ENCODE measurements at regions not wholly inside any gene's neighbourhood (a gene's known extent, or its start where the extent isn't known, plus 50 kb on each side); places are given as distances from the start of the nearest gene placed in this dataset.

GRCh38 chr1:30603081-30603858 is 120.1 kb downstream of the MATN1 start:
- H3K27me3 ChIP-seq, result no peaks in the 10 kb centered on the region
- H3K4me1 ChIP-seq, result no peaks in the 10 kb centered on the region
- no peak for DNase-seq (ENCODE audit: low spot score in 2 of 2)
- 70 to 79% methylated on average over 7 of the region's 7 CpGs for WGBS, 2 donors
- H3K4me3 ChIP-seq, result no peak overlapping the region
- TF ChIP-seq EP300 (IDR thresholded peaks at IDR 0.05) (no peak), POLR2A (IDR thresholded peaks at IDR 0.05) (no peak)
- TF ChIP-seq, protein P1, sequence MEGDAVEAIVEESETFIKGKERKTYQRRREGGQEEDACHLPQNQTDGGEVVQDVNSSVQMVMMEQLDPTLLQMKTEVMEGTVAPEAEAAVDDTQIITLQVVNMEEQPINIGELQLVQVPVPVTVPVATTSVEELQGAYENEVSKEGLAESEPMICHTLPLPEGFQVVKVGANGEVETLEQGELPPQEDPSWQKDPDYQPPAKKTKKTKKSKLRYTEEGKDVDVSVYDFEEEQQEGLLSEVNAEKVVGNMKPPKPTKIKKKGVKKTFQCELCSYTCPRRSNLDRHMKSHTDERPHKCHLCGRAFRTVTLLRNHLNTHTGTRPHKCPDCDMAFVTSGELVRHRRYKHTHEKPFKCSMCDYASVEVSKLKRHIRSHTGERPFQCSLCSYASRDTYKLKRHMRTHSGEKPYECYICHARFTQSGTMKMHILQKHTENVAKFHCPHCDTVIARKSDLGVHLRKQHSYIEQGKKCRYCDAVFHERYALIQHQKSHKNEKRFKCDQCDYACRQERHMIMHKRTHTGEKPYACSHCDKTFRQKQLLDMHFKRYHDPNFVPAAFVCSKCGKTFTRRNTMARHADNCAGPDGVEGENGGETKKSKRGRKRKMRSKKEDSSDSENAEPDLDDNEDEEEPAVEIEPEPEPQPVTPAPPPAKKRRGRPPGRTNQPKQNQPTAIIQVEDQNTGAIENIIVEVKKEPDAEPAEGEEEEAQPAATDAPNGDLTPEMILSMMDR (IDR thresholded peaks at IDR 0.05), result no peak
- no peaks in the 10 kb centered on the region for H3K9me3 ChIP-seq
- H3K36me3 ChIP-seq, result no peaks in the 10 kb centered on the region
- H3K27ac ChIP-seq, result no peak overlapping the region

DNA sequence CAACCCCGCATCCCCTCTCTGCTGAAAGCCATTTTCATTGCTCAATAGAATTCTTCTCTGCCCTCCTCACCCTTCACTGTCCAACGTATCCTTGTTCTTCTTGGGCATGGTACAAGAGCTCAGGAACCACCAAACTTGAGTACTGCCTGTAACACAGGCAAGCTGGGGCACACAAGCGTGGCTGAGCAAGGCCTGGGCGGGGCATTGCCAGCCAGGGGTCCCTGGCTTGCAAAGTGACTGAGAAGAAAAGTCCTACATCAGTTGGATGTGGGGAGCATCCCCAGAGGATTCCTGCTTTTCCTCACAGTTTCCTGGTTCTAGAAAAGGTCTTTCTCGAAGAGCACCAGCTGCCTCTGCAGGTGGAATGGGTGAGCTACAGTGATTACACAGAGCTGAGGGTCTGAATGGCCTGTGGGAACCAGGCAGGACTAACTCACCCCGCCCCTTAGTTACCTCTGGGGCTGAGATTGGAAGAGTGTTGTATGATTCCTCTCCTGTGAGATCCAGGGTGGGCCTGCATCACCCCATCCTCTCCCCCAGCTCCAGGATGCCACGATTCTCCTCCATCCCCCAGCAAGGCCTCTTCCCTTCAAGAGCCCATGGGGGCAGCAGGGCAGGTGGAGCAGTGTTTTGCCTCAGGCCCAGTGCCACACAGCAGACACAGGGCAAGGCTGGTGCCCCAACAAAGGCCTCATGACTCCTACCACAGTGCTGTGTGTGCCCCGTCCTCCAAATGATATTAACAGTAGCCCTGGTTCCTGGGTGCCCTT is 121.9 kb downstream of the MATN1 start:
- H3K27me3 ChIP-seq, result no peaks in the 10 kb centered on the region

DNA sequence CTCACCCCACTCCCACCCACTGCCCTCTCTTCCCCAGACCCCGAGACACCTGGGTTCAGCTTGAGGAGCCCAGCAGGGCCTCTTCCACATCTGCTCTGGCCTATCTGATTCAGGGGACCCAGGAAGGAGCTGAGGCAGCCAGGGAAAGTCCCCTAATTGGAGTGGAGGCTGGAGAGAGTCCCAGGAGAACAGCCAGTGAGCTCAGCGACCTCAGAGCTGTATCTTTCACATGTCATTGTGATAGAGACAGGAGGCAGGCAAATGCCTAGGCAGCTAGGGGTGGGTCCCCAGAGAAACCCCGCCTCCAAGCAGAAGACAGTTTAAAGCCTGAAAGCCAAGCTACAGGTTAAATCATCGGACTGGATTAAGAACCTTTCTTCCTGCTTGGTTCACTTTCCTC is 122.7 kb downstream of the MATN1 start:
- WGBS, 2 donors, result 78 to 86% methylated on average over 4 of the region's 4 CpGs
- H3K4me1 ChIP-seq, result no peaks in the 10 kb centered on the region
- no peaks in the 10 kb centered on the region for H3K27me3 ChIP-seq
- no peak overlapping the region for H3K27ac ChIP-seq
- no peak for DNase-seq (ENCODE audit: low spot score in 2 of 2)
- H3K4me3 ChIP-seq, result no peak overlapping the region
- H3K36me3 ChIP-seq, result no peaks in the 10 kb centered on the region
- no peaks in the 10 kb centered on the region for H3K9me3 ChIP-seq
- TF ChIP-seq, protein P1 (IDR thresholded peaks at IDR 0.05), result no peak
- TF ChIP-seq POLR2A (IDR thresholded peaks at IDR 0.05) (no peak), EP300 (IDR thresholded peaks at IDR 0.05) (no peak)

More for the DNA sequence above, 121.9 kb downstream of the MATN1 start:
- no peak for DNase-seq (ENCODE audit: low spot score in 2 of 2)
- H3K4me3 ChIP-seq, result no peak overlapping the region
- H3K36me3 ChIP-seq, result no peaks in the 10 kb centered on the region
- 83 to 94% methylated on average over 8 of the region's 8 CpGs for WGBS, 2 donors
- no peak overlapping the region for H3K27ac ChIP-seq
- H3K9me3 ChIP-seq, result no peaks in the 10 kb centered on the region
- TF ChIP-seq EP300 (IDR thresholded peaks at IDR 0.05) (no peak), POLR2A (IDR thresholded peaks at IDR 0.05) (no peak)
- TF ChIP-seq, protein P1 (IDR thresholded peaks at IDR 0.05), result no peak
- no peaks in the 10 kb centered on the region for H3K4me1 ChIP-seq

GRCh38 chr1:30600258-30600657 is 123.1 kb downstream of the MATN1 start:
- no peak for DNase-seq (ENCODE audit: low spot score in 2 of 2)
- H3K36me3 ChIP-seq, result no peaks in the 10 kb centered on the region
- H3K27ac ChIP-seq, result no peak overlapping the region
- TF ChIP-seq, protein P1 (IDR thresholded peaks at IDR 0.05), result no peak
- no peak for TF ChIP-seq EP300 (IDR thresholded peaks at IDR 0.05)
- no peak for TF ChIP-seq POLR2A (IDR thresholded peaks at IDR 0.05)
- no peak overlapping the region for H3K4me3 ChIP-seq
- H3K9me3 ChIP-seq, result no peaks in the 10 kb centered on the region
- 59 to 68% methylated on average over 6 to 9 of the region's 9 CpGs for WGBS, 2 donors
- H3K27me3 ChIP-seq, result no peaks in the 10 kb centered on the region
- no peaks in the 10 kb centered on the region for H3K4me1 ChIP-seq

DNA sequence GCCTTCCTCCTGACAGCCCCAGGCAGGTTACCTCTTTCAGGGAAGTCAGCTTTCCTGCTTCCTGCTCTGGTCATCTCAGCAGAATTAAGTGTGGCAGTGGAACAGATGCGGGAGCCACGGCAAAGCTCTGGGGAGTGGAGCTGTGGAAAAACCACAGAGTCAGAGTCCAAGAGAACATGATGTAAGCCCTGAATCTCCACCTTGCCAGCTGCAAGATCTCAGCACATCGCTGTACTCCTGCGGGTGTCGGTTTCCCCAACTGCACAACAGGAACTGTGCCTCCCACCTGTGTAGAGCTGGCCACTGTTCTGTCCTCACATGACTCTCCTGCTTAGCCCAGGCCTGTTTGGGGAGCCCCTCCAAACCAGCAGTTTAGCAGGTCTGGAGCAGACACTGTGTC is 123.7 kb downstream of the MATN1 start:
- peak; percentile 6 to 16 for DNase-seq (ENCODE audit: low spot score in 2 of 2)
- H3K4me3 ChIP-seq, result no peak overlapping the region
- H3K27me3 ChIP-seq, result no peaks in the 10 kb centered on the region
- TF ChIP-seq EP300 (IDR thresholded peaks at IDR 0.05), result no peak
- TF ChIP-seq, protein P1 (IDR thresholded peaks at IDR 0.05), result no peak
- TF ChIP-seq POLR2A (IDR thresholded peaks at IDR 0.05), result no peak
- H3K36me3 ChIP-seq, result no peaks in the 10 kb centered on the region
- H3K4me1 ChIP-seq, result no peaks in the 10 kb centered on the region
- WGBS, 2 donors, result 56% methylated on average over 5 of the region's 5 CpGs
- H3K9me3 ChIP-seq, result no peaks in the 10 kb centered on the region
- H3K27ac ChIP-seq, result no peak overlapping the region
